HG03196 (cell line): ENCODE measurements at regions not wholly inside any gene's neighbourhood (a gene's known extent, or its start where the extent isn't known, plus 50 kb on each side); places are given as distances from the start of the nearest gene placed in this dataset.

Experiments used
- ATAC-seq: cut with Tn5 transposase; IDR thresholded peaks from one replicate; pipeline ENCODE4 v1.9.1; 2021; ENCODE audit not compliant: unreplicated experiment

DNA sequence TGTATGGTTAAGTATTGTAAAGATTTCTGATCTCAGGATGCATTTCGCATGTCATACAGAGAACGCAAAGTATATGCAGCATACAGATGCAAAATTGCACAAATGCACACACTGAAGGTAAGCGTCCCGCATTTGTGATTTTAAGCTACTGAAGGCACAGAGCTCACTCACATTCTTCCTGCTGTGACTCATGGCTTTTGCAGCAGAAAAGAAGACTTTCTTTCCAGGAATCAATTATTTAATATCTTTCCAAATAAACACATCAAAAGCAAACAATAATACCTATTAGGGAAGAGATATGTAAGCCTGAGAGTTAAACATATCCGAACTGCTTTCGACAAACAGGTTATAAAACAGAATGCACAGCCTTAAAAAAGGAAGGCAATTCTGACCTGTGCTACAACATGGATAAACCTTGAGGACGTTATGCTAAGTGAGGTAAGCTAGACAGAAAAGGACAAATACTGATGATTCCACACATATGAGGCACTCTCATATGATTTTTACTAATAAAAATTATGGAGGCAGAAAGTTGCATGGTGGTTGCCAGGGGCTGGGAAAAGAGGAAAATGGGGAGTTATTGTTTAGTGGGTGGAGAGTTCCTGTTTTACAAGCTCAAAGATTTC is 109.0 kb downstream of the TFAP2A start:
- no peak for ATAC-seq

DNA sequence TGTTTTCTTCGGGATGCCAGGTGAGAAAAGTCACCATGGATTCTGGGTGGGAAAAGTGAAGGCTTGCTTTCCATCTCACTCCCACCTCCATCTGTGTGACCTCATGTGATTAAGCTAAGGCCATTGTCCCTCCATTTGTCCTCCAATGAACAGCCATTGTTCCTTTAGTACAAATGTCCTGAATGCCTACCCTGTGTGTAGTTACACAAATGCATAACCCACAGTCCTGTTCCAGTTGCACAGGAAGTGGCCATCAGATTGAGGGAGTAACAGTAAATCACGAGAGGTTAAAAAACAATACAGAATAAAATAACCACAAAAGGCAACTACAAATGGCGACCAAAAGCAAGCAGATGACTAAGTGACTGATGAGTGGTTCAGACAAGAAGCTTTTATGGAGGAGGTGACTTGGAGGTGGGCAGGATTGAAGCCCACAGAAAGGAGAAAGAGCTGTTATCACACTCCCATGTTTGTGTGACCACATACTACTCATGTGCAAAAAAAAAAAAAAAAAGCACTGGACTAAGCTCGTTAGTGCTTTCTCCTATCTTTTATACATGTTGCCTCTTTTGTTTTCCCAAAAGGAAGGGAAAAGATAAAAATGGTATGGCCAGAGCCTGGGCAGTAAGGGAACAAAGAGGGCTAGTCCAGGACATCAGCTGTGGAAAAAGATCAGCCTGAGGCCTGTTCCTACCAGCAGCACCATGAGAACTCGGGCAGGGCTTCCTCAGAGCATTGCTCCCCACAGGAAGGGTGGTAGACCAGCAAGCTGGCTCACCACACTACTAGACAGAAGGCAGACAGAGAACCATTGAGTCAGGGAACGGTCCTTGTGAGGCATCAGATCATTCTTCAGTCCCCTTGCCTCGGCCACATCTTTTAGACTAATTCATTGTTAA is 111.0 kb downstream of the TFAP2A start:
- ATAC-seq = no peak

DNA sequence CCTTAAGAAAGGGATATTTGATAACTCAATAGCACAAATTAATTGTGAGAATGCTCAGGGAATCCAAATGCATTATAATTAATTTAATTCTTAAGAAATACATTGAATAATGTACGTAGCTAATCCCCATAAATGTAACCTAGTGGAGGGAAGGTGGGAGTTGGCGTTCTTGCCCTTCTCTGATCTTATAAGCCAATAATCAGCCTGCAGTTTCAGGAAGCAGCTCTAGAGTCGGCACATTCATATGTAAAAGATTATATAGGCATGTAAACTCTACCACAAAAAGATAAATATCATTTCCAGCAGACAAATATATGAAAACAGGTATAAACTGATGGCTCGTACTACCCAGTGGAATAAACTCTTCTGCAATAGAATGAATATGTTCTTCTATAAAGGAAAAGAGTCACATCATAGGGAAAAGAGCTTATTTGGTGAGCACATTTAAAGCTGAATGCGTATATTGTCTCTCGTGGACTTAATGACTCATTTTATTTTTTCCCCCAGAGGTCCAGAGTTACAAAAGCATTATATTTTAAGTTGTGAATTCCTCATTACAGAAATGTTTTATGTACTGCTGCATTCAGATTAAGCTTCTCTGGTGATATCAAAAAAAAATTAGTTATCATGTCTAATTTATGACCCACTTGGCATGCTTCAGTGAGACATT is 112.2 kb downstream of the TFAP2A start:
- no peak for ATAC-seq

DNA sequence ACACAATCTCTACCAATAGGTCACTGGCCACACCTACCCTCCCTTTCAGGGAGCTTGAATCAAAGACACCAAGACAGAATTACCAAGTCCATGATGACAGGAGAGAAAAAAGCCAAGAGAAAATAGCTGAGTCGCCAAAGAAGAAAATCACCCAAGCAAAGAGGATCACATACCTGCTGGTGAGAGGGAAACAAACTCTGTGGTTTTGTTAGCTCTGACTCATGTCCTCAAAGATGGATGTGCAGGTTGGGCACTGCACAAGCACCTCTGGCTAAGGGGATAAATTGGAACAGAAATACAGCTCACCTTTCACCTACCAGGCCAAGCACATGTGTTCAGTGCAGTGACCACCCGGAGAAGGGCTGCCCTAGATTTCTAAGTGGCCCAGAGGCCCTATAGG is 114.8 kb downstream of the TFAP2A start:
- ATAC-seq = no peak

DNA sequence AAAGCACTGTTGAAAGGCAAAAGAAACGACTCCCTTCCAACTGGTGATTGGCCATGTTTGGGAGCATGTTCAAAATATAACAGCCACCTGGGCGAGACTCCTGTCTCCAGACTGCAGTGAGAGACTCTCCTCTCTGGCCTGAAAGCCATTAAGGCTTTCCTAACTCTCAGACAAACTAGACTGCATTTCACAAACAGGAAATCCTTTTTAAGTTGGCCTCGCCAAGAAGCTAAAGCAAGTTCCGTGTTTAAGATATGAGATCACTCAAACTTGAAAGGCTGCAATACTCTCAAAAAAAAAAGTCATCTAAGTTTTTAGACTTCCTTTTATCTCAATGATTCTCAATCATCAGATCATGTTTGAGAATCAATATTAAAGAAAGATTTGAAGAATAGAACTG is 117.0 kb downstream of the TFAP2A start:
- ATAC-seq = no peak

DNA sequence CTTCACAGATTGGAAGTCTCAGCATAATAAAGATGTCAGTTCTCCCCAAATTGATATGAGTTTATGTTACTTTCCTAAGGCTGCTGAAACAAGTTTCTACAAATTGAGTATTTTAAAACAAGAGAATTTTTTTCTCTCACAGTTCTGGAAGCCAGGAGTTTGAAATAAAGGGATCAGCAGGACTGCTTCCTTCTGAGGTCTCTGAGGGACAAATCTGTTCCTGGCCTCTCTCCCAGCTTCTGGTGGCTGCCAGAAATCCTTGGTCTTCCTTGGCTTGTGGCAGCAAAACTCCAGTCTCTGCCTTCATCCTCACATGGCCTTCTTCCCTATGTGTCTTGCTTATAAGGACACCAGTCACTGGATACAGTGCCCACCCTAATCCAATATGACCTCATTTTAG is 136.1 kb downstream of the TFAP2A start:
- no peak for ATAC-seq

DNA sequence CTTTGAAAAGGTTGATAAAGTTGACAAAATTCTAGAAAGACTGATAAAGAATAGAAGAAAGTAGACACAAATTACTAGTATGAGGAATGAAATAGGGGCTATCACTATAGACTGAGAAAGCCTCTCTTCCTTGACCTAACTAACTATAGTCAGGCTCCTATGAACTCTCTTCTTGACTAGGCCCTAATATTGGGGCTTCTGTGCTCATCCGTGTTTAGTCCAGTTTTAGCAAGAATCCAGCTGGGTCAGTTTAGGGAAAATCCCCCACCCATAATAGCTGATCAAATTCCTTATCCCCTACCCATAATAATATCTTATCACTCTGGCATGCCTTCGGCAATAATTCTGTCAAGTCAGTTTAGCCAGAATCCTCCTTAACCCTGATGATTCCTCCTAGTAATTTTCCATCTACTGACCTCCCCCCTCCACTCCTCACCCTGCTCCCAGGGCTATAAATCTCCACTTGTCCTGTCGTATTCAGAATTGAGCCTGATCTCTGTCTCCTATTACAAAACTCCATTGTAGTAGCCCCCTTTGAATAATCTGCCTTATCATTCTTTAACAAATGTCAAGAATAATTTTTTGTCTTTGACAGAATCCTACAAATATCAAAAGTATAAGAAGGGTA is 138.1 kb downstream of the TFAP2A start:
- no peak for ATAC-seq

DNA sequence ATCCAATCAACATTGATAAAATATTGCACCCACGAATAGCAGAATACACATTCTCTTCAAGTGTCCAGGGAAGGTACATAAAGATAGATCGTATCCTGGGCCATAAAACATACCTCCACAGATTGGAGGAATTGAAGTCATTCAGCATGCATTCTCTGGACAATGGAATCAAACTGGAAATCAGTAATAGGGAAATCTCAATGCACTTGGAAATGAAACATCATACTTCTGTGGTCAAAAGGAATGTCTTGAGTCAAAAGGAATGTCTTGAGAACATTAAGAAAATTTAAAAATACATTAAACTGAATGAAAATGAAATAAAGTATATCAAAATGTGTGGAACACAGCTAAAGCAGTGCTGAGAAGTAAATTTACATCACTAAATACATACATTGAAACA is 138.8 kb downstream of the TFAP2A start:
- no peak for ATAC-seq

DNA sequence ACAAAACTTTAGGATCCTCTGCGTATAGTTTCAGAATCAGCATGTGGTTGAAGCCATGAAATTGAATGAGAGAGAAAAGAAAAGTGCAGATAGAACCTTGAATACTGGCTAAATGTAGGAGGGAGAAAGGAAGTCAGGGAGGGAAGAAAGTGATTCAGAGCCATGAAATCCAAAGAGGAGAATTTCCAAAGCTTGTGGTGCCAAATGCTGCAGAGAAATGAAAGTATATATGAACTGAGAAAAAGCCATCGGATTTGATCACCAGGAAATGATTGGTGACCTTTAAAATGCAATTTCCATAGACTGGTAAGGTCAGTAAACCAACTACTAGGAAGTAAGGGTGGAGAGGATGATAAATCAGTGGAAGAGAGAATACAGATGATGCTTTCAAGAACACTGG is 142.3 kb downstream of the TFAP2A start:
- no peak for ATAC-seq

DNA sequence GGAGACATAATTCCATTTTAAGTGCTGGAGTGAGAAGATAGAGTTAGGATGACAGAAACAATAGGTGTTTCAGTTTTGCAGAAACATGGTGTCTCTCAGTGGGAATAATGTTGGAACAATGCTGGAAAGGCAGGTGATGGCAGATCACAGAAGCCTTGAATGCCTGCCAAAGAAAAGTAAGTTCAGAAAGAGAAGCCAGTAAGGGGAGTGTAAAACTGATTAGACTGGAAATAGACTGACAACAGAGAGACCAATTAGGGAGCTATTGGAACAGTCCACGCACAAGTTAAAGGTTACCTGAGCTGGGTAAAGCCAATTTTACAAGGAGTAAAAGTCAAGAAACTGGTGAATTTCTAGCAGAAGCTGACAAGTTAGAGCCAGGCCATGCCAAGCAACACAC is 142.9 kb downstream of the TFAP2A start:
- ATAC-seq = no peak

DNA sequence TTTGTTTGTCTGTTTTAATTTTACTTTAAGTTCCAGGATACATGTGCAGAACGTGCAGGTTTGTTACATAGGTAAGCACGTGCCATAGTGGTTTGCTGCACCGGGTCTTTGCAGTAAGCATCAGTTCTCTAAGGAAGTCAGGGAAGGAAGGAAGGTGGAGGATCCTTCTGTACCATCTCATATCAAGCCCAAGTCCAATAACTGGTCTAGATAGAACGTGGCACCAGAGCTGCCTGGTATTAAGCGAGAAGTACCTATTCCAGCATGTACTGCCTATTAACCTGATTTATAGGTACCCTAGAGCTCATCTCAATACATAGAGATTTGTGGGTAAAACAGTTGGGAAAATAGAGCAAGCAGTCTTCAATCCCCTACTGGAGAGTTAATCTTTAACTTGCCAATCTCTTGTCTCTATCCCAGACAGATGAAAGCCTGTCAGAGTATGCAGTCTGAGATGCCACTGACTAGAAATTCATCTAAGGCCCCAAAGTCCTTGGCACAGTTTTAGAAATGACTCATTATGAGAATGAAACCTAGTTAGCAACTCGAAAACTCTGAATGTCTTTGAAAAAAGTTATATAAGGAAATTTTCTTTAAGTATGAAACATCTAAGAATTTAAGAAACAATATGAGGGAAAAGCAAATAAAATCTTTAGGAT is 144.9 kb downstream of the TFAP2A start:
- ATAC-seq = peak; percentile 67

DNA sequence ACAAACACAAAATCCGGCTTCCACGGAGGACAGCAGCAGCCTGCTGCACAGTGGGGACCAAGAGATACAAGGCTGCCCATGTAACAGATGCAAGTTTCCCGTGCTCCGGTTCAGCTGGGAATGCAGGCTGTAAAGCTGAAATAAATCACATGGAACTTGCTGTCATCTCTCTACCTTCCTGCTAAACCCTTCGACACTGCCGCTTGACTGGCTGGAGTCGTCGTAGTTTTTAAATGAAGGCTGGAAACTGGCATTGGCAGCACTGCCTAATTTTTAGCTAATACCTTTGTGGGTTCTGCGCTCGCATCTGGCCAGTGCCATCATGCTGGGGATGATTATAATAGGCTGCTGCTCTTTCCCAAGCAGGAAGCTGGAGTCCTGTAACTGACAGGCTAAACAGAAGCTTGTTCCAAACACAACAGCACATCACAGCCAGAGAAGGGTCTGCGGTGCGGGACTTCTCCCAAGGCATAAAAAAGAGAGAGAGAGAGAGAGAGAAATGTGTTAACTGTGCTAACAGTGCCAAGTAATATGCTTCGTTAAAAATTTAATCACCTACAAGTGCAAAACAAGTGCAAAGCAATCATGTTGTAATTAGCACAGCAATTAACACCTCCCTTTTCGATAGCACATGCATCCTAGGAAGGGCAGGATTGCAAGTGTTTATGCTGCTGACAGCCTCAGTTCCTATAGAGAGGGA is 146.1 kb downstream of the TFAP2A start:
- no peak for ATAC-seq

DNA sequence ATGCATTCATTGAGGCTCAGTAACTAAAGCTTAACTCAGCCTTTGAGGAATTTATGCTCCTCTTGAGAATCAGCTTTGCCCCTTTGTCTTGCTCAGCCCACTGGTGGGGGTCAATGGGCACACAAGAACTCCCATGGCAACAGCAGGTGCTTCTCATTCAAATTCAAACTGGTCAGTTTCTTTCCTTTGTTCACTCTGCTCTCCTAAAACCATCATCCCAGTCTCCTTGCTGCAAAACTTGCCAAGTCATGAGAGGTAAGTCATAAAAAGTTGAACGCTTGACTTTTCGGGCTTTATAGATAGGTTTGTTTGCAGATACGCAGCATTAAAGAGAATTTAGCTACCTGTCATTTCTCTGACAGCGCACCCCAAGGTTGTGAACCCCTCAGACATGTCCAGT is 146.8 kb downstream of the TFAP2A start:
- no peak for ATAC-seq

DNA sequence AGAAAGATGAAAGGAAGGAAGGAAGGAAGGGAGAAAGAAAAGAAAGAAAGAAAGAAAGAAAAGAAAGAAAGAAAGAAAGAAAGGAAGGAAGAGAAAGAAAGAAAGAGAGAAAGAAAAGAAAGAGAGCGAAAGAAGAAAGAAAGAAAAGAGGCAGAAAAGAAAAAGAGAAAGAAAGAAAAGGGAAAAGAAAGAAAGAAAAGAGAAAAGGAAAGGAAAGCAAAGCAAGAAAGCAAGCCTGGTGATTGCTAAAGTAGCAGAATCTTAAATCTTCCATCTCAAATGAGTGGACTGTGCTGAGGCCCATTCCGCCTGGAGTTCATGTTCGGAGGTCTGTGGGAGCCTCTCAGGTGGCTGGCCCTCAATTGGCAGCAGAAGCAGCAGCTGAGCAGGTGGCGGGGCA is 148.4 kb downstream of the TFAP2A start:
- ATAC-seq = no peak

DNA sequence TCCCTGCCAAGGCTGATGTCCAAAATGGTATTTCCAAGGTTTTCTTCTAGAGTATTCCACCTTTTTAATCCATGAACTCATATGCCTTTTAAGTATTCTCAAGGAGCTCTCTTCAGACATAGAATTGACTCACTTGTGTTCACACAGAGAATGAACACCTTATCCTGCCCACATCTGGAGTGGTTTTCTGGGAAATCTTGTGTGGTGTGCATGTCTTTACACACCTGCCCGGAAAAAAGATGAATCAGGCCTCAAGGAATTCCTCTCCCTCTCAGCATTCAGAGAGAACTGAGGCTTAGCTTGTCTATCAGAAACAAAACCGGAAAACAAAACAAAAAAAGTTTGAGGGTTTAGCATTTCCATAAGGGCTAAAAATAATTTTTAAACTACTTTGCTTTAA is 148.8 kb downstream of the TFAP2A start:
- no peak for ATAC-seq

DNA sequence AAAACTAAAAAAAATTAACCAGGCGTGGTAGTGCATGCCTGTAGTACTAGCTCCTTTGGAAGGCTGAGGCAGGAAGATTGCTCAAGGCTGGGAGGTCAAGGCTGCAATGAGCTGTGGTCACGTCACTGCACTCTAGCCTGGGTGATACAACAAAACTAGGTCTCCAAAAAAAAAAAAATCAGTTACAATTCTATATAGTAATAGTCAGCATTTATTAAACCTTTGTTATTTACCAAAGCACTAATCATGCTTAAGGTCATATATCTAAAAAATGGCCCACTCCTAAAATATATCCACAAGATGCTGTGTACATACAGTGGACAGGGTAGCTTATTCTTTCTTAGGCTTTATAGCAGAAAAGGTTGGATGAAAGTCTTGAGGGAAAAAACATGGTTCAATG is 152.4 kb downstream of the TFAP2A start:
- no peak for ATAC-seq

DNA sequence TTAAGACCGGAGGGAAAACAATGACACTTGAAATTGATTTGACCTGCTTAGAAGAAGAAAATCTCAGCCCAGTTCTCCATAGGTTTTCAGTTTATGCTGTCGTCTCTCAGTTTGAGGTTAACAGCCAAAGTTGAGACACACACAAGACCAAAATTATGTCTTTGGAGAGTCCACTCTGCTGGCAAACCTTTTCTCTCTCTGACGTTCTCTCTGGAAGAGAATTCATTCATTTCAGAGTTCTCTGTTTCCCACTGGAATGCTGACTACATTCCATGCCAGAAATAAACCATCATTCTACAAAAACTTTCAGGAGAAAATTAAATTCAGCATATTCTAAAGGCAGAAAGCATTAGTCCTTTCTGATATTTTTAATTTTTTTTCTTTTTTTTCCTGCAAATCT is 155.2 kb downstream of the TFAP2A start:
- no peak for ATAC-seq

DNA sequence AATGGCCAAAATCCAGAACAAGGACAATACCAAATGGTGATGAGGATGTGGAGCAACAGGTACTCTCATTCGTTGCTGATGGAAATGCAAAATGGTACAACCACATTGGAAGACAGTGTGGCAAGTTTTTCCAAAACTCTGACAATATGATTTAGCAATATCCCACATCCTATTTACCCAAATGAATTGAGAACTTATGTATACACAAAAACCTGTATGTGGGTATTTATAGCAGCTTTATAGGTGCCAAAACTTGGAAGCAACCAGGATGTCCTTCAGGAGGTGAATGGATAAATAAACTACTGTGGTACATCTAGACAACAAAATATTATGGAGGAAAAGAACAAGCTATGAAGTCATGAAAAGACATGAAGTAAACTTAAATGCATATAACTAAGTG is 156.5 kb downstream of the TFAP2A start:
- no peak for ATAC-seq

DNA sequence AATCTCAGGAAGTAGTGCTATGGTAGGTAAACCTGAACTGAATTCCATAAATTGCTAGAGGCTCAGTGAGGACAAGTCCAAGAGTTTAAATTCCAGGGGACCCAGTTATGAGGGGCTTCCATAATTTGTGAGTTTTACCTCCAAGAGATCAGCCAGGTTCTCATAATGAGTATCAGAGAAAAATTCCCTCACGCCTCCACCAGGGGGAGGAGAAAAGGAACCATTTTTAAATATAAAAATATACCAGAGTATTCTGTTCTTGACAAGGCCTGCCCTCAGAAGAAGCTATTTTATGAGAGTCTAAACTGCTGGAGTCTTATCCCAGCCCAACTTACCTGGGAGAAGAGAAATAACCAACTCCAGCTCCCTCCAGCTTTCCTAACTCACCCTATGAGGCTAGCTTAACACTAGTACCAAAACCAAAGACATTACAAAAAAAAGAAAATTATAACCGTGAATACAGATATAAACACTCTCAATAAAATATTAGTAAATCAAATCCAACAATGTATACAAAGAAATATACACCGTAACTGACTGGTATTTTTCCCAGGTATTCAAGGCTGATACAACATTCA is 158.7 kb downstream of the TFAP2A start:
- no peak for ATAC-seq

DNA sequence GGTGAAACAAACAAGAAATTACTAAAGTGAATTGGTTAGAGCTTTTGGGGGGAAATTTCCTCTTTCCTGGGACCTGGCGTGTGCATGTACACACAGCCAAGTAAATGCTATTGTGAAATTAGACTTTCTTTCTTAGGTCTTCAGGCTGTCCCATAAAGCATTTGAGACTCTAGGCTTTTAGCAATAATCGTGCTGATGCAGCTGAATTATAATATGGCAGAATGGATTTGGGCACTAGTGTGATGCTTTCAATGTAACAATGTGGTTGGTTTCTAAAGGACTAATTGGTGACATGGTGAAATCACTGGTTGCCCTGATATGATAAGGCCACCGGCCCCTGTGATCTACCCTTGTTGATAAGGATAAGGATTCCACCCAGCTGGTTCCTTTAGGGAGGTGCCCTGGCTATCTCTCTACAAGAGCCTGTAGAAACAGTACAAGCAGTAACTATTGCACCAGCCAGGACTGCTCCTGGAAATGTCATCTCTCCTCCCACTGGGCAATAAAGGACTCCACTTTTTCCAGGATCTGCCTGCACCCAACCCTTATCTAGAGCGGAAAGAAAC is 164.1 kb downstream of the TFAP2A start:
- ATAC-seq = no peak
